IPS-11a (cell line): ENCODE measurements at regions not wholly inside any gene's neighbourhood (a gene's known extent, or its start where the extent isn't known, plus 50 kb on each side); places are given as distances from the start of the nearest gene placed in this dataset.

ENCODE experiments used
- H3K4me3 ChIP-seq: one replicate; pipeline ENCODE4 v1.5.1; 2013; ENCODE audit warnings: low read depth, low read length, control low read depth

DNA sequence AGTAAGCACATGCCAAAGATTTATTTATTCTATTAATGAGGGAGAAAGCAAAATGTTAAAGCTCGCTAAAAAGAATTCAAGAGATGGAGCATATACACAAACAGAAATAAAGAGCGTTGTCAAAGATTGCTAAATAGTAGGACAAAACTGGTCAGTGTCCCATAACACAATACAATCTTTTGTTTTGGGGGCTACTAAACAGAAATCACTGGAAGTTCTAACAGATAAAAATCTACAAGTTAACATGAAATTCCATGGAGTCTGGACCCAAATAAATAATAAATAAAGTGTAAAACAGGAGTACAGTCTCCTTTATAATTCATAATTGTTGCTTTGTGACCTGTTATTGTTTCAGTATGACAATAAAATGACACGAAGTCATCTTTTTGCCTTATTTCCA, 115.2 kb upstream of the CNTNAP4 start:
- H3K4me3 ChIP-seq: no peak overlapping the region

DNA sequence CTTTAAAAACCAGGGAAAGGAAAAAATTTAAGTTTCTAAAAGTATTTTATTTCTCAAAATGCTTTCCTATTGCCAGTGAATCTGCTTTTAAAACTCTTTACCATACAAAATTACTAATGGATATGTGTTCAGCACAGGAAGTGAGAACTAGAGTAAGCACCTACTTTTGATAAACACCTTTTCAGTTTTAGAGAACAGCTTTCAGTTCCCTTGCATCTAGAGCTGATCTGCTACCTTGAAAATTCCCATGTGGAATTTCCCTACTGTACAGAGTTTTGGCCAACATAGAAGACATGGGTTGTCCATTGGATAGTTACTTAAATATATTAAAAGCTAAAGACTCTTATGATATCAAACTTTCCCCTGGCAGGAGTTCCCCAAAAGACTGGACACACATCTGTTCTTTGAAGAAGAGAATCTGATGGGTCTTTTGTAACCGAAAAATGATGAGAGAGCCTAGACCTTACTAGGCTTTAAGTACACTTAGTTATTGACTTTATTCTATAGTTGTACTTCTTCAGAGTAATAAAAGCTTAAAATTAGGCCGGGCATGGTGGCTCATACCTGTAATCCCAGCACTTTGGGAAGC, 112.1 kb upstream of the CNTNAP4 start:
- no peak overlapping the region for H3K4me3 ChIP-seq

DNA sequence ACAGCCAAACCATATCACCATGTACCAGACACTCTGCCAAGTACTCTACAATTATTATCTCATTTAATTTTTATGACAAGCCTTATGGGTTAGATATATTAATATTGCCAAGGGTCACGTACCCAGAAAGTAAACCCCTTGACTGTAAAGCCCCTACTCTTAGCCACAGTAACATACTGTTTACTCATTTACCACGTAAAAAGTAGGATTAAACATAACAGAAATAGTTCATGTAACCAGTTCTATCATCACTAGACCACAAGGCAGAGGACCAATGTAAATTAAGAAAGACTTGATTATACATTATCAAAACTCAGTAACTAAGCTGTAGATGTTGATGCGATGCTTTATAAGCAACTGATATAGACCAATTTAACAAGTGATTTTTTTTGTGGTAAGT, 101.5 kb upstream of the CNTNAP4 start:
- H3K4me3 ChIP-seq: no peak overlapping the region

DNA sequence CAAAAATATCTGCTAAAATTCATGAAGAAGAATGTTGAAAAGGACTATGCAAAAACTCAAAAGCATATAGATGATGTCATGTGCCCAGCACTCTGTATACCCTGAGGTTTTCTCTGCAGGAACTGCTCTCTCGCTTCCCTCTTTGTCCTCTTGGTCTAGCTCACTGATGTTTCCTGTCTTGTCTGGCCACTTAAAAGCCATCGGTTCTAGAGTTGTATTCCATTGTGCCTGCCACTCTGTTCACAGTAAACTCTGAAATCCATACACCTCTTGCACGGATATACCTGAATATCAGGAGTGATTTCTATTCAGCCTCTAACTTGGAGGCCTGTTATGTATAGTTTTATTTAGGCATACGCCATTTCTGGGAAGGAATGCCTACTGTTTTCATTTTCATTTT, 101.0 kb upstream of the CNTNAP4 start:
- no peak overlapping the region for H3K4me3 ChIP-seq

DNA sequence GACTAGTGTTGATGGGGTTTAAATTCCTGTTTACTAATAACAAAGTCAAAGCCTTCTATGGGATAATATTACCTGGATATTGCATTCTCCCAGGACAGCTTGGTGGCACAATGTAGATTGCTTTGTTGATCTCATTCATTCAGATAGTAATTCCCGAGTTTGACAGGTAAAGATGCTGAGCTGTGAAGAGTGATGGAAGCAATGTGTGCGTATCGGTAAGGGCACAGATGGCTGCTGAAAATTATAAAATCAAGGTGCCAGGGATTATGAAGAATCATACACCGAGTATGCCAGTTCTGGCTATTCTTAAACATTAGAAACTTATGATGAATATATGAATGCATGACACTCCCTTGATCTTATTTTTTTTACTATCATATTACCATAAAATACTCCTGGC, 100.6 kb upstream of the CNTNAP4 start:
- H3K4me3 ChIP-seq: no peak overlapping the region

DNA sequence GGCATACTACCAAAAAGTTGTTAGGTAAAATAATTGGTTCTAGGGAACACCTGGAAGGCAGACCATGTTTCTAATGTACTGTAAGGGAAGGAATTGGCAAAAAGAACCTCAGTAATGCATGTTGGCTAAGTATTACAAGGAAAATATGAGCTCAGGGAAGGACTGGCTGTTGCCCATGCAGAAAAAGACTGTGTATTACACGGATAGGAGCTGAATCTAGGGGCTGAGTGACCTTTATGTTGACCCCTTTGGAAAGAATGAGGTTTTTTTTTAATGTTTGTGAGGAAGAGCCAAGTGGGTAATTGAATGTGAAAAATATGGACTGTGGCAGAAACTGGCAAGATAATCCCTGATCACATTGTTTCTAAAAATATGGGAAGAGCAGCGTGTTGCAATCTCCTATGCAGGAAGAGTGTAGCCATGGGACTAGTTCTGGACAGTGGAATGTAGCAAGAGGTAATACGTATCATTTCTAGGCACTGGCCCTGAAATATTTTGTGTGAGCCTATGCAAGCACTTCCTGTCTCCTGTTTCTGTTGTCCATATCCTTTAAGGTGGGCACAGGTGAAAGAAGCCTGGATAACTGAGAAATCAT, 95.1 kb upstream of the CNTNAP4 start:
- no peak overlapping the region for H3K4me3 ChIP-seq

DNA sequence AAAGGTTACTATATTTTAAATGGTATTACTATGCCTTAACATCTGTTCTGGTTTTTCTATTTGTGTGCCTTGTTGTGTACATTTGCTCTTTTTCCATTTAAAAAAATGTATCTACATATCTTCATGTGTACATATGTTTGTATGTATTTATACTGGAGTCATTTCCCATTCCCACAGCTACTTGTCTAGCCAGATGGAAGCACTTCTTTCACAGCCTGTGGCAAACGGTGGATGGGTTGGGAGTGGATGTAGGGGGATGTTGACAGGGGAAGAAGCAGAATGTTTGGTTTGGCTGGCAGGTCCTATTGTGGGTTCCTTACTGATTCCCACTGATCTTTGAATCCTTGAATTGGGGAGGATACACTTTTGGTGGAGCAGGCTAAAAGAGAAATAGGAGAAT, 93.6 kb upstream of the CNTNAP4 start:
- H3K4me3 ChIP-seq: no peak overlapping the region

DNA sequence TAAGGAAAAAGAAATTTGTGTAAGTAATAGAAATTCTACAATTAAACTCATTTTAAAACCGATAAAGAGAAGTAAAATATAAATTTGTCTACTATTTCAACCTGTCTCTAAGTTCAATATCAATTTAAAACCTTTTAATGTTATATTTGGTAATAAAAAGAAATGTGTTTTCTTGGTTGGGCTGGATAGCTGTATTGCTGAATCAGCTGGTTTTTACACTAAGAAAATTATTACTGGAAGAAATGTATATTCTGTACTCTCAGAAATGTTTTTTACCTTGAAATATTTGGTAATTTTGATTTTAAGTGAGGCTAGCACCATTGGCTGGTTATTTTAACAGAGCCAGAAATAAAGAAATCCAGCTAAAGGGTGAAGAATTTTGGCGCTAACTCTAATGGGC, 87.1 kb upstream of the CNTNAP4 start:
- H3K4me3 ChIP-seq: no peak overlapping the region

DNA sequence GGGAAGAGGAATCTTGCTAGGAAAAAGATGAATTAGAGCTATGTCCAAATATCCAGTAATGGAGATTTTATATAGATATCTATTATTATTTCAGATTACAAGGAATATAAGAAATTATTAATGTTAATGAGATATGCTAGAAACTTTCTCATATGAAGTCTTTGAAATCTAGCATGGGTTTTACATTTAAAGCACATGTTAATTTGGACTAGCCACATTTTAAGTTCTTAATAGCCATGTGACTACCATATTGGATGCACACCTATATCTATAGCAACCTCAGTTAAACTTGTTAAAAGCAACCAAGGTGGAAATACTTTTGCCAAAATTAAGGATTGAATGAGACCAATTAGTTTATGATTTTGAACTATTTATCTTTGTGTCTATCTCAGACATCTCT, 86.7 kb upstream of the CNTNAP4 start:
- no peak overlapping the region for H3K4me3 ChIP-seq

DNA sequence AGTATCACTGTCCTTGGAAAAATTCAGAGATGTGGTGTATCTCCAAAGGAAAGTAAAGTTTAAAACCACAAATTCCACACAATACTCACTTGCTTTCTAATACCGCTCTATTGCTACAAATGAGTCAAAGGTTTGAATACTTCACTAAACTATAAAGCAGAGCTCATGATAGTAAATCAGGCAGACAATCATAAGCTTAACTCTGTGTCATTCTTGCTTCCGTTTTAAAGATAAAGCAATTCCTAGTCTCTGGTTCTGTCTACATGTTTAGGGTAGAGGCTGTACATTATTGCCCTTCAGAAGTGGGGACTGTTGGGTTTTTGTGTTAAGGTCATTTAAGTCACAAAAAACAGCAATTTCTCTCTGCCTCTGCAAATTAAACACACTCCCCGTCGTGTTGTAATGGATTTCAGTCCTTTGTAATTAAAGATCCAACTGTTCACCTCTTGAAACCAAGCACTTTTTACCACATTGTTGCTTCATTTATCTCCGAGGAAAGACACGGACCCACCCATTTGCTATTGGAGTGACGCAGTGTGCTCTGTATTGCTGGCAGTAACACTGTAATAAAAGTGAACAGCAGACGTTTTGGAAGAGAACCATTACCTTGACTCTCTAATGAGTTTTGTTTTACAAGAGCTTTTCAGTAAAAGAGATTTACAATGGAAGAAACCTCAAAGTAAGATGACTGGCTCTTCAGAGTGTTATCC, 83.1 kb upstream of the CNTNAP4 start:
- H3K4me3 ChIP-seq: no peak overlapping the region

DNA sequence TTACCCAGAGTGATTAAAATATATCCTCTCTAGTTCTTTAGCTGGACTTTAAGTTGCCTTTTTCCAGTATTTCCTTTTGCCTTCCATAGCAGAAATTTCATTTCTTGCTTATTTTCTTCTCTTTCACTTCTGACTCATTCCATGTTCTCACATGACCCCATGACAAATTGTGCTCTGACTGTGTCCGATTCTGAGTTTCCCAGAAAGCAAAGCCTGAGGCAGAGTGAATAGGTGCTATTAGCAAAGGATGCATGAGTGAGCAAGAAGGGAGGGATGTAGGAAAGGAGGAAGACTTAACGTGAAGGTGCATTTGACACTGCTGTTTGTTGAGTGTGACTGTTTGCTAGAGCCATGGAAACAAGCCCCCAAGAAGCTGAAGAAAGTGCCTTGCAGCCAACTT, 82.6 kb upstream of the CNTNAP4 start:
- no peak overlapping the region for H3K4me3 ChIP-seq

DNA sequence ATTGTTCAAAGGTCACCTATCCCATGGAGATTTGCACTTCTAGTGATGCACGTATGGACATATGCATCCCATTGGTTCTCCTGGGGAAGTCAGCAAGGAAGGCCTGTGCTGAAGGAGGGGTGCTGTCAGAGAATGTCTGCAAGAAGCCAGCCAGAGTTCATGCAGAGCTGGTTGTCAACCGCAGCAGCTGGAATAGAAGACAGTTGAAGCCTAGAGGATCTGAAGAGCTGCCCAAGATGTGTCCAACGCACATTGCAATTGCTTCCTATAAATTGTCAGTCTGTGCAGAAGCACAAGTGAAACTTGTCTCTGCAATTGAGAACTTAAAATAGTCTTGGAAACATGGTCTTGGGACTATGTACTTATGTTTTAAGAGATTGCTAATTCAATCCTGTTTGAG, 82.1 kb upstream of the CNTNAP4 start:
- no peak overlapping the region for H3K4me3 ChIP-seq

DNA sequence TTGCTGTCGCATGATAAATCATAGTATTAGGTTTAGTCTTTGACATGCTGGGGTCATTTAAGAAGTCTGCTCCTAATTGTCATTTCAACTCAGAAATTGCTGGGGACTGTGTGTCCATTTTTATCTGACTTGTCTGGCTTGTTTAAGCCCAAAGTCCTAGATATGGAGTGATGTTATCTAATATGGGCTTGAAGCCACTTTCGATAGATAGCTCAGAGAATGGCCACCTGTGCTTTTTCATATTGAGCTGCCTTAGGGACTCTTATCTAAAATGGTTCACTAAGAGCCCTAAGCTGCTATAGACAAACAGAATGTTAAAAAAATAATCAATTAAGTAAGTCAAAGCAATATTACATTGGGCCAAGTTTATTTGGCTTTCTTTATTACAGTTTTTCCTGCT, 81.6 kb upstream of the CNTNAP4 start:
- H3K4me3 ChIP-seq: no peak overlapping the region

DNA sequence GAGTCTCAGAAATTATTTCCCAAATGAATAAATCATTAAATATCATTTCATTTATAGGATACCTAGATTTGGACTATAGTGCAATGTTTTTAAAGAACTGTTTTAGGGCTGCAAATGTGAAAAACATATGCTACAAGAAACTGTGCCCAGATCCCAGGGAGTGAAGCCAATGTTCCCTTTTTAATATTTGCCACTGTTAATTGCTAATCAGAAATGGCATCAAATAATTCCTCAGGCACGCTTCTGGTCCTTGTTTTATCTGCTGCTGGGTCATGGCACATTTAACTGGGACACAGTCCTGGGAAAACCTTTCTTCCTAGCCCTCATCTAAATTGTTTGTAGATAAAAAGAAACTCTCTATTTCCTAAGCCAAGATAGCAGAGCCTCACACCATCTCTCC, 79.3 kb upstream of the CNTNAP4 start:
- no peak overlapping the region for H3K4me3 ChIP-seq

DNA sequence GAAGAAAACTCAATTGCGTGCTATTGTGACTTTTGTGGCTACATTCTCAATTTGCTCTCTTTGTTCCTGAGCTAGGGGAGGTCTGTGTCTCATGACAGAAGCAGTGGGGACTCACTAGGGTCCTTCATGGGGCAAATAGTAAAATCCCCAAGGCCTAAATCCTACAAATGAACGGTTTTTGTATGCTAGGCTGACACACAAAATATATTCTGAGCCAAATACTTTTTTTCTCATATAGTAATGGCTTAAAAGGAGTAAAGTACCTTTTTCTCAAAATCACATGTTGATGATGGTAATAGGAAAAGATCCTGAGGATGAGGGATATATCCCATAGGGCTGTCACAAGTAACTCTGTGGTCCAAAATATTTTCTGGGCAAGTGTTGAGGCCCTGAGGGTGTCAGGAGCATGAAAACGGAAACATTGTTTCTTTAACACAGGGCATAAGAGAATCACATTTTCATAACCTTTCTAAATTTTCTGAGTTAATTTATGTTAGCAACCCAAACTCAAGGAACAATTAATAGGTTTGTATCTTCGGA, 77.5 kb upstream of the CNTNAP4 start:
- H3K4me3 ChIP-seq: no peak overlapping the region

DNA sequence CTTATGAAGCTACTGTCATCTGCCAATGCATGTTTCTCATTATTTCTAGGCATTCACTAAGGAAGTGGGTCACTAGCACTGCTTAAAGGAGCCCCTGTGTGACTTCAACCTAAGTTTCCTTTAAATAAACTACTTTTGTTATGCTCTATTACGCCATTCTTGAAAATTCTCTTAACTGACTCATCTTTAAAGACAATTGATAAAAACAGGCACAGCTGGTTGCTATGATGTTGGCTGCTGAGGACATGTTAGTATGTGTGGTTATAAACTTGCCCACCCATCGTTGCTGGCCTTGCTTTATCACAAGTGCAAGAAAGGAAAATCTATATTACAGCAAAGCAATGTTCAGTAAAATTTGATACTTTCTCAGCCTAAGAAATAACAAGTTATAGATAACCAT, 75.8 kb upstream of the CNTNAP4 start:
- no peak overlapping the region for H3K4me3 ChIP-seq

DNA sequence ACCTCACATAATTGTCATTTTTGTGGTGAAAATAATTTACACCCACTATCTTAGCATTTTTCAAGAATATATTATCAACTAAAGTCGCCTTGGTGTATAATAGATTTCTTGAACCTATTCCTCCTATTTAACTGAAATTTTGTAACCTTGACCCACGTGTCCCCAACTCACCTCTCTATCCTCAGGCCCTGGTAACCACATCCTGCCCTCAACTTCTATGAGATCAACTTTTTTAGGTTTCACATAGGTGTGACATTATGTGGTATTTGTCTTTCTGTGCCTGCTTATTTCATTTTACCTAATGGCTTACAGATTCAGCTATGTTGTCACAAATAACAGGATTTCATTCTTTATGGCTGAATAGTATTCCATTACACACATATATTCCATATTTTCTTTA, 73.0 kb upstream of the CNTNAP4 start:
- H3K4me3 ChIP-seq: no peak overlapping the region

DNA sequence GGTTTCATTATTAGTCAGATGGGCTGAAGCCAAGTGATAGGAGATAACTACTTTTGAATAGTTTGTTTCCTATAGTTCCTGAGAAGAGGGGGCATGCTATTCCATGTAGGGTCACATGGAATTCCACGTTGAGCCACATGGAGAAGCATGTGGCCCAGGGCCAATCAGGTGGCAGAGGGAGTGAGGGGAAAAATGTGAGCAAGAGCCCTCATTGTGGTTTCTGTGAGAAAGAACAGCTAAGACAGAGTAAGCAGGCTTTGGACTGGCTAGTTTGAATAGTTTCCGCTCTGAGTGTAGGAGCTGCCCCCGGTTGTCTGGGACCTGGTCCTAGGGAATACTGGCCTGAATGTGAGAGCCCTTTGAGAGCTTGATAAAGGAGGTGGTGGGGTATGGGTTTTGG, 69.9 kb upstream of the CNTNAP4 start:
- H3K4me3 ChIP-seq: no peak overlapping the region

DNA sequence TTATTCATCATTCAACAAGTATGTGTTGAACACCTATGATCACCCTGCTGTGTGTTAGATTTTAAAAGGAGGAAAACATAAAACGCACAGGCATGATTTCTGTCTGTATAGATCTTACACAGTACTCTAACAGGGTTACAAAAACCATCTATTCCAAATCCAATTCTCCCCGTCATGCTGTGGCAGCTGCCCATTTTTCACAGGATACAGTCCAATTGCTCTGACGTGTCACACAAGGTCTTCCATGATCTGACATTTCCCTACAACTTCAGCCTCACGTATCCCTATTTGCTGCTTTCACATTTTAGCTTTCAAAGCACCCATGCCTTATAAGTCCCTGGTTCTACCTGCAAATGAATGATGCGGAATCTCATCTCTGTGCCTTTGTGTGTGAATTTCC, 67.0 kb upstream of the CNTNAP4 start:
- no peak overlapping the region for H3K4me3 ChIP-seq

DNA sequence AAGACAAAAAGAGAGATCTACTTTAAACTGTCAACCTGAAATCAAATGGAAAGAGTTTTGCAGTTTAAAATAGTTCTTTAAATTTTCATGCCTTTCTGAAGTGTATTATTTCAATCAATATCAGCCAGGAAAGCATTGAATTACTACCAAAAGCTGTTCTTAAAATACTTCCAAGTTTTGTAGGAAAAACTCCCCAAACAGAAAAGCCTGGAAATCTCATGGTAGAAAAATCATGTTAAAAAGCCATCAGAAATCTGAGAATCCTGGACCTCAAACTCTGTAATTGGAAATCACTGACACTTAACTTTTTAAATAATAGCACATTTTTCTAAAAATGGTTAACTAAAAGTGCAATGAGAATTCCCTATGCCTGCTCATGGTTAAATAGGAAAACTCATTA, 63.3 kb upstream of the CNTNAP4 start:
- H3K4me3 ChIP-seq: no peak overlapping the region

DNA sequence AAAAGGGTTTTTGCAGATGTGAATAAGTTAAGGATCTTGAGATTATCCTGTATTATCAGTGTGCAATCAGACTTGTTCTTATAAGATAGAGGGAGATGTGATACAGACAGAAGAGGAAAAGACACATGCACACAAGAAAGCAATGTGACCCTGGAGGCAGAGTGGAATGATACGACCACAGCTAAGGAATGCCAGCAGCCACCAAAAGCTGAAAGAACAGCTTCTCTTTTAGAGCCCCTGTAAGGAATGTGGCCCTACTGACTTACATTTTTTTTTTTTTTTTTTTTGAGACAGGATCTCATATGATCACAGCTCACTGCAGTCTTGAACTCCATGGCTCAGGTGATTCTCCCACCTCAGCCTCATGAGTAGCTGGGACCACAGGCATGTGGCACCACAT, 62.3 kb upstream of the CNTNAP4 start:
- no peak overlapping the region for H3K4me3 ChIP-seq

DNA sequence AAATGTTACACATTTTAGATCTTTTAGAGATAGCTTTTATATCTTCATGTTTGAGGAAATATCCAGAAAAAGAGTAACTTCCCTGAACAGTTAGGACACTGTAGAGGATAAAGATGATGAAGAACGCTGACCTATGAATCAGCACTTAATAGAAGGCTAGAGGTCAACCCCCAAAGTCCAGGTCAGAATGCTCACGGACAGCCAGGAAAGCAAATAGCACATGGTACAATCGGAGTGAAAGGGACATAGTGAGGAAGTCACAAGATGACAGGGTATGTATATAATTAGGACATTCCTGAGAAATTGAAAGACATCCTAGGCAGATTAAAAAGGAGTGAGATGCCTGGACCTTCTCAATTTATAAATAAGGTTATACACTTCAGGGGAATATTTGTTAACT, 55.1 kb upstream of the CNTNAP4 start:
- no peak overlapping the region for H3K4me3 ChIP-seq

DNA sequence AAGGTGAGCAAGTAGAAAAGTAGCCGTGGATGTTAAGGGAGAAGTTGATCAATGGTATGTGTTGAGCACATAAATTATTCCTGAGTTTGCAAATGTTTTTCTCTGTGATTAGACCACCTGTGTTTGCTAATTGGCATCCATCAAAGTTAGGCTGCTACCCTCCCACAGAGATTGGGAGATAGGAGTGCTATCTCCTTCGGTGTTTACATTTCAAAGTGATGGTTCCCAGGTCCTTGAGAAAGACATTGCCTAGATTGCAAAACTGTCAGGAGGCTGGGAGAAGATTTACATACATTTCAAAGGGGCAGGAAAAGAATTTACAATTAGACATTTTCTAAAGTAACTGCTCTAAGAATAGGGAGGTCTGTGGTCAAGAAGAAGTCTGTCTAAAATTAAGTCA, 54.3 kb upstream of the CNTNAP4 start:
- H3K4me3 ChIP-seq: no peak overlapping the region
